OCI-LY1 (cell line): ENCODE measurements at regions not wholly inside any gene's neighbourhood (a gene's known extent, or its start where the extent isn't known, plus 50 kb on each side); places are given as distances from the start of the nearest gene placed in this dataset.

Experiments used
- H2AFZ ChIP-seq: fragments of 200-600 bp; sonication (generic), shearing (Covaris generic); 2 replicates; pipeline ENCODE4 v1.6.0; 2014; ENCODE audit warnings: antibody characterized with exemption, mild to moderate bottlenecking, low read length
- H3F3A ChIP-seq: fragments of 200-600 bp; sonication (generic), shearing (Covaris generic); 2 replicates; pipeline ENCODE4 v1.6.0; 2014; ENCODE audit warnings: mild to moderate bottlenecking, antibody characterized with exemption, low read length, moderate library complexity; ENCODE audit not compliant: insufficient read depth
- H3K27ac ChIP-seq: fragments of 200-600 bp; sonication (generic); 2 replicates; pipeline ENCODE4 v1.5.1; 2014; ENCODE audit warnings: low read length, mixed run types, mild to moderate bottlenecking, low read depth; ENCODE audit not compliant: poor library complexity, severe bottlenecking
- H3K27me3 ChIP-seq: fragments of 200-600 bp; sonication (generic); 2 replicates; pipeline ENCODE4 v1.6.0; 2014; ENCODE audit warnings: antibody characterized with exemption, mild to moderate bottlenecking, low read length, moderate library complexity; ENCODE audit not compliant: insufficient read depth
- H3K36me3 ChIP-seq: fragments of 200-600 bp; sonication (generic); 2 replicates; pipeline ENCODE4 v1.6.1; 2014; ENCODE audit warnings: mild to moderate bottlenecking, antibody characterized with exemption, low read length, moderate library complexity, mixed read lengths; ENCODE audit not compliant: insufficient read depth
- H3K4me1 ChIP-seq: fragments of 200-600 bp; sonication (generic); 2 replicates; pipeline ENCODE4 v1.5.1; 2014; ENCODE audit warnings: mild to moderate bottlenecking, low read length, moderate library complexity; ENCODE audit not compliant: insufficient read depth, severe bottlenecking
- H3K4me2 ChIP-seq: fragments of 200-600 bp; sonication (generic), shearing (Covaris generic); 2 replicates; pipeline ENCODE4 v1.6.1; 2014; ENCODE audit warnings: low read length
- H3K4me3 ChIP-seq: fragments of 200-600 bp; sonication (generic); 2 replicates; pipeline ENCODE4 v1.5.1; 2014; ENCODE audit warnings: low read length, low read depth, mild to moderate bottlenecking, mixed read lengths; ENCODE audit not compliant: poor library complexity, severe bottlenecking
- H3K79me2 ChIP-seq: fragments of 200-600 bp; shearing (Covaris generic); 2 replicates; pipeline ENCODE4 v1.6.1; 2016; ENCODE audit warnings: mixed run types, low read length, mixed read lengths; ENCODE audit not compliant: insufficient read depth
- H3K9ac ChIP-seq: fragments of 200-600 bp; sonication (generic), shearing (Covaris generic); 2 replicates; pipeline ENCODE4 v1.6.1; 2014; ENCODE audit warnings: mild to moderate bottlenecking, low read length, mixed read lengths
- H3K9me2 ChIP-seq: fragments of 200-600 bp; sonication (generic), shearing (Covaris generic); 2 replicates; pipeline ENCODE4 v1.6.1; 2014; ENCODE audit warnings: low read depth, mild to moderate bottlenecking, low read length, mixed read lengths
- H3K9me3 ChIP-seq: fragments of 200-600 bp; shearing (Covaris generic); 2 replicates; pipeline ENCODE4 v1.6.1; 2014; ENCODE audit warnings: low read length, mixed read lengths
- H4K20me1 ChIP-seq: fragments of 200-600 bp; sonication (generic), shearing (Covaris generic); 2 replicates; pipeline ENCODE4 v1.6.0; 2016; ENCODE audit warnings: mild to moderate bottlenecking, low read length; ENCODE audit not compliant: insufficient read depth
- EZH2 ChIP-seq: fragments of 200-600 bp; sonication (generic), shearing (Covaris generic); IDR thresholded peaks from 2 replicates; pipeline ENCODE4 v1.8.0; 2017; ENCODE audit warnings: borderline replicate concordance, mixed run types, mild to moderate bottlenecking, antibody characterized with exemption, low read length, moderate library complexity, mixed read lengths
- TF ChIP-seq, protein P1 (sequence below): fragments of 200-600 bp; sonication (generic), shearing (Covaris generic); IDR thresholded peaks from 2 replicates; pipeline ENCODE4 v1.5.1; 2017; ENCODE audit warnings: mild to moderate bottlenecking, antibody characterized with exemption, low read length, moderate library complexity, mixed read lengths

DNA sequence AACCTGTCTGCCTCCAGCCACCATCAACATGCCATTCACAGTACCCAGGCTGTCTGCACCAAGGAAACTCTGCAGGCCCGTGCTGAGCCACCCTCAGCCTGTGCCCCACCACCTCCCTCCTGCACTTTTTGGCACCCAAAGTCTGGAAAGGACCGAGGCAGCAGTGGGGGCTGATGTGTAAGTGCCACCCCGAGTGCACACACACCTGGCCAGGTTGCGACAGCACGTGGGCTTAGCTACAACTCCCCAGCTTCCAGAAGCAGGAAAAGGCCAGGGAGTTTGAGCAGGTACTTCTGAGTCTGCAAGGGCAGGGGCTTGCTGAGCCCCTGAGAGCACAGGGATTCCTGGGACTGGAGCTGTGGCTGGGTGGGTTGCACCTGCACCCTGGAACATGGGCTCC lies 303.3 kb upstream of the OPRM1 start:
- H3K4me3 ChIP-seq, result no peak overlapping the region
- H3K4me2 ChIP-seq, result no peak overlapping the region
- H3K36me3 ChIP-seq, result no peaks in the 10 kb centered on the region
- no peaks in the 10 kb centered on the region for H3K27me3 ChIP-seq
- no peaks in the 10 kb centered on the region for H3K79me2 ChIP-seq
- H3K9ac ChIP-seq, result no peak overlapping the region
- no peak overlapping the region for H2AFZ ChIP-seq
- H4K20me1 ChIP-seq, result no peaks in the 10 kb centered on the region
- no peaks in the 10 kb centered on the region for H3K9me2 ChIP-seq
- no peaks in the 10 kb centered on the region for H3F3A ChIP-seq
- no peak overlapping the region for H3K27ac ChIP-seq
- H3K9me3 ChIP-seq, result no peaks in the 10 kb centered on the region
- TF ChIP-seq EZH2, result no peak
- TF ChIP-seq, protein P1, sequence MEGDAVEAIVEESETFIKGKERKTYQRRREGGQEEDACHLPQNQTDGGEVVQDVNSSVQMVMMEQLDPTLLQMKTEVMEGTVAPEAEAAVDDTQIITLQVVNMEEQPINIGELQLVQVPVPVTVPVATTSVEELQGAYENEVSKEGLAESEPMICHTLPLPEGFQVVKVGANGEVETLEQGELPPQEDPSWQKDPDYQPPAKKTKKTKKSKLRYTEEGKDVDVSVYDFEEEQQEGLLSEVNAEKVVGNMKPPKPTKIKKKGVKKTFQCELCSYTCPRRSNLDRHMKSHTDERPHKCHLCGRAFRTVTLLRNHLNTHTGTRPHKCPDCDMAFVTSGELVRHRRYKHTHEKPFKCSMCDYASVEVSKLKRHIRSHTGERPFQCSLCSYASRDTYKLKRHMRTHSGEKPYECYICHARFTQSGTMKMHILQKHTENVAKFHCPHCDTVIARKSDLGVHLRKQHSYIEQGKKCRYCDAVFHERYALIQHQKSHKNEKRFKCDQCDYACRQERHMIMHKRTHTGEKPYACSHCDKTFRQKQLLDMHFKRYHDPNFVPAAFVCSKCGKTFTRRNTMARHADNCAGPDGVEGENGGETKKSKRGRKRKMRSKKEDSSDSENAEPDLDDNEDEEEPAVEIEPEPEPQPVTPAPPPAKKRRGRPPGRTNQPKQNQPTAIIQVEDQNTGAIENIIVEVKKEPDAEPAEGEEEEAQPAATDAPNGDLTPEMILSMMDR, result no peak
- H3K4me1 ChIP-seq, result no peaks in the 10 kb centered on the region

- Histone ChIP-seq H3K36me3 (no peaks in the 10 kb centered on the region), H3K79me2 (no peaks in the 10 kb centered on the region), H3K27ac (no peak overlapping the region), H3K9ac (no peak overlapping the region), H3K9me2 (no peaks in the 10 kb centered on the region; the same call in 1 of the 2 replicates), H3K4me2 (no peak overlapping the region), H3K9me3 (no peaks in the 10 kb centered on the region), H3K27me3 (no peaks in the 10 kb centered on the region), H3F3A (no peaks in the 10 kb centered on the region), H3K4me3 (no peak overlapping the region), H2AFZ (no peak overlapping the region), H4K20me1 (no peaks in the 10 kb centered on the region), H3K4me1 (no peaks in the 10 kb centered on the region)
- TF ChIP-seq, protein P1, result no peak
- TF ChIP-seq EZH2, result no peak
Observed at GRCh38 chr6:153729189-153729588, 309.9 kb upstream of the OPRM1 start.

DNA sequence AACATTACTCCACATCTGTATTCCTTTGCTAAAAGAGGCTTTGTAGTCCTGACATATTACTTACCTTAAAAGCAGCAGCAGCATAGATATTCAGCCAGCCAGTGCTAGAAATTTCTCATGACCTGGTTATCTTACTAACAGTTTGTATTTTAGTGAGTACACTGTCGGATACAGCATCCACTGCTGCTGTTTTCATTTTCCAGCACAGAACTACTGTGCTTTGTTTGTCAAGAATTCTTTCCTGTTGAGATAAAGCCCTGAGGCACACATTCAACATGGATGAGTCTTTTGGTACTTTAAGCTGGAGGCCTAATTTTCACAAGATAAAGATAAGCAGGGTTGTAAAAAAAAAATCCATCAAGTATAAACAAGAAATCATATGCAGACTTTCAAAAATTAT lies 311.2 kb upstream of the OPRM1 start:
- H3K9me3 ChIP-seq, result no peaks in the 10 kb centered on the region
- H3K4me1 ChIP-seq, result no peaks in the 10 kb centered on the region
- H3F3A ChIP-seq, result no peaks in the 10 kb centered on the region
- H3K27me3 ChIP-seq, result no peaks in the 10 kb centered on the region
- no peaks in the 10 kb centered on the region for H3K36me3 ChIP-seq
- TF ChIP-seq, protein P1, result no peak
- TF ChIP-seq EZH2, result no peak
- no peak overlapping the region for H3K4me2 ChIP-seq
- no peaks in the 10 kb centered on the region for H3K79me2 ChIP-seq
- no peaks in the 10 kb centered on the region; the same call in 1 of the 2 replicates for H3K9me2 ChIP-seq
- no peak overlapping the region for H2AFZ ChIP-seq
- H4K20me1 ChIP-seq, result no peaks in the 10 kb centered on the region
- no peak overlapping the region for H3K27ac ChIP-seq
- H3K9ac ChIP-seq, result no peak overlapping the region
- no peak overlapping the region for H3K4me3 ChIP-seq
